LNCAP (cell line): ENCODE measurements at regions not wholly inside any gene's neighbourhood (a gene's known extent, or its start where the extent isn't known, plus 50 kb on each side); places are given as distances from the start of the nearest gene placed in this dataset.

Experiments used
- TF ChIP-seq, protein P1 (sequence below): fragments of 450-650 bp; IDR thresholded peaks from 2 replicates; pipeline ENCODE4 v1.5.1; 2017; ENCODE audit warnings: mild to moderate bottlenecking

DNA sequence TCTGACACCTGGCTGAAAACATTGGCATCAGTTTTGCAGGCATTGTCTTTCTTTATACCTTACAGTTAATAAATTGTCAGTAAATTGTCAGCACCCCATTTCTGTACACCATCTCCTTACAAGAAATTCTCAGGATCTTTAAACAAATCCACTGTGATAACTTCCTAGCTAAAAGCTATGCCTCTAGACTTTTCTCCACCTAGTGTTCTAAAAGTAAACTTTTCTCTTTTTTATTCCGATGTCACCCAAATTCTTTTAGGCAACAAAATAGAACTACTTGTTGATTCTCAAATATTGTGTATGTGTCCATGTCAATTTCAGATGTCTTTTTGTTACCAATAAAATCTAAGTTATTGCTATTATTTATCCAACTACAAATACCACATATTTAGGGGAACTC, 617.4 kb upstream of the NRXN1 start:
- TF ChIP-seq, protein P1, sequence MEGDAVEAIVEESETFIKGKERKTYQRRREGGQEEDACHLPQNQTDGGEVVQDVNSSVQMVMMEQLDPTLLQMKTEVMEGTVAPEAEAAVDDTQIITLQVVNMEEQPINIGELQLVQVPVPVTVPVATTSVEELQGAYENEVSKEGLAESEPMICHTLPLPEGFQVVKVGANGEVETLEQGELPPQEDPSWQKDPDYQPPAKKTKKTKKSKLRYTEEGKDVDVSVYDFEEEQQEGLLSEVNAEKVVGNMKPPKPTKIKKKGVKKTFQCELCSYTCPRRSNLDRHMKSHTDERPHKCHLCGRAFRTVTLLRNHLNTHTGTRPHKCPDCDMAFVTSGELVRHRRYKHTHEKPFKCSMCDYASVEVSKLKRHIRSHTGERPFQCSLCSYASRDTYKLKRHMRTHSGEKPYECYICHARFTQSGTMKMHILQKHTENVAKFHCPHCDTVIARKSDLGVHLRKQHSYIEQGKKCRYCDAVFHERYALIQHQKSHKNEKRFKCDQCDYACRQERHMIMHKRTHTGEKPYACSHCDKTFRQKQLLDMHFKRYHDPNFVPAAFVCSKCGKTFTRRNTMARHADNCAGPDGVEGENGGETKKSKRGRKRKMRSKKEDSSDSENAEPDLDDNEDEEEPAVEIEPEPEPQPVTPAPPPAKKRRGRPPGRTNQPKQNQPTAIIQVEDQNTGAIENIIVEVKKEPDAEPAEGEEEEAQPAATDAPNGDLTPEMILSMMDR: no peak

DNA sequence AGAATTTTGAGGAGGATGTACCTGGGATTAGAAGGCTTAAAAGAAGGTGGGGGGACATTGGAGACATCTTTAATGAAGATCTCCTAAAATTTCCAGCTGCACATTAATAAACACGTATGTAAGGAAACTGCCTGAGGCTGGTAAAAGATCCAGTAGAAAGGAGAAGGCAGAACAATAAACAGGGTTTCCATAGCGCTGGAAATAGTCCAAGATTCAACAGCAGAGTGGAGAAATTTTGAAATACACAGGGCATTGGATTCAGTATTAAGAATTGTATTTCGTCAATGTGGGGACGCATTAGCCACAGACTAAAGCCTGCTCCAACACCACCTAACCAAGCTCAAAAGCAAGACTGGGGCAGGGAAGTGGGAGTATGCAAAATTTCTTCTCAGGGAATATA, 606.9 kb upstream of the NRXN1 start:
- TF ChIP-seq, protein P1: no peak

DNA sequence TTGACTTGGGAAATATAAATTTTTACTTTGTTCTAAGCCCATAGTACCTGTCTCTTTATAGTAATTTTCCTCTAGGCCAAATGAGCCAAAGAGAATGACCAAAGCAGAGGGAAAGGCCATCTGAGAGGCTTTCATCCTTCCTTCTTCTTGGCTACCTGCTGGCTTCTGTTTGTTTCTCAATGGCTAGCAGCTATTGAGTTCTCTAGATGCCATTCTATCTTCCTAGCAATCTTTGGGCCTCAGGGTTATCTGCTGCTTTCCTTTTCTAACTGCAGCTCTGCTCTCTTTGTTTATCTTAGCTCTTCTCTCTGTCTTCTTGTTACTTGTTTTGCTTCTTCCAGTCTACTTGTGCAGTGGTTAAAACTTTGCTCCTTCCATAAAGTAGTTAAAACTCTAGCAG, 601.1 kb upstream of the NRXN1 start:
- TF ChIP-seq, protein P1: no peak

DNA sequence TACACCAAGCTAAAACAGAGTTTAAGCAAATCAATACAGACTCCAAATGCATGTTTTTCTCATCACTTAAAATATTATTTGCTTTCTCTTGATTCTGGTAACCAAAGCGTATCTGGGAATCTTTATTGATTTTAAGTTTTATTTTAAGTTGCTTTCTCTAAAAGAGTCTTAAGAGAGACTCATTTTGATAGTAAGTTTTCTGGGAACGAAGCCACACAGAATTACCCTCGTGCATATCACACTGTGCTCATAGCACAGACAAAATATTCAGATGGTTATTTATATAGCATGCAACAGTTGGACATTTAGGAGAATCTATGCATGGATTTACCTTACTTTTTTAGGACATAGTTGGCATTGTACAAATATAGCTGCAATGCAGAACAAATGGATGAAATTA, 597.5 kb upstream of the NRXN1 start:
- TF ChIP-seq, protein P1: no peak

DNA sequence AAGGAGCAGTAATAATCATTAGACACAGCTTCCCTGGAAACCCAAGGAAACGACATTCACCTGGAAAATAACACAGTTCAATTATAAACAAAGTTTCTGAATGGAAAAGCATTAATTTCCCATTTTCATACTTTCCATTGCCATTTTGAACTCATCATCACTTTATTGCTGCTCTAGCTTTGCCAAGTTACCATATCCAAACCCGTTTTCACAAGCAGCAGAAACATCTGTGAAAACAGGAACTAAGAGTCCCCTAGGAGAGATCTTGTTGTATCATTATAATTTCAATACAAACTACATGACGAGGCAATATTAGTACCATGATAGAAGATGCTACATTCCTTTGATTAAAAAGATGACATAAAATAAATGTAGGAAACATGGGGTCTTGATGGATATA, 597.0 kb upstream of the NRXN1 start:
- TF ChIP-seq, protein P1: no peak

DNA sequence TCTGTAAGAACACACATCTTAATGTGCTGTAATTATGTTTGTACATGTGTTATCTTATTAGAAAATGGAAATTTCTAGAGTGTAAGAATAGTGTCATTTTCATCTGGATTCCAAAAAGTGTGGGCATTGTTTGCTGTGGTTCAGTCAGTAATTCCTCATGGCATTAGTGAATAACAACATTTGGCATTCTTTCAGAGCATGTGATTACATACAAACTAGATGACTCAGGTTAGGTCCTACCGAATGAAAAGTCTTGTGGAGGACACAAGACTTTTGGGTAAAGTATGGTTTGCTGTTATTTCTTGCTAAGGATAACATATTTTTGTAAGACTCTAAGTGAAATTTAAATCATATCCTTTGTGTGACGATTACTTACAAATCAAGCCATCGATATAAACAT, 593.1 kb upstream of the NRXN1 start:
- TF ChIP-seq, protein P1: no peak

DNA sequence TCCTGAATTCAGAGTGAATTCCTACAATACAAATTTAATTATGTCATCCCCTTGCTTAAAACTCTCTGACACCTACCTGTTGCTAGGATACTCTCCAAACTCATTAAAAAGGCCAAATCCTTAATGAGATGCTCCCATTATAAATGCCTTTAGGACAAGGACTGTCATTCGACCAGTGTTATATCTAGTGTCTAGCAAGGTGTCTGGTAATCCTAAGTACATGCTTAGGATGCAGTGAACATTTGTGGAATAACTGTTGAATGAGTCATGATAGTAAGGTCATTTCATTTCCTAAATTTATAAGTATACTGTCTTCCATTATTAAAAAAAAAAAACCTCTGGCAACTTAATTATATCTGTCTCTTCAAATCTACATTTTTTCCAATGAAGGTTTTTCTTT, 588.9 kb upstream of the NRXN1 start:
- TF ChIP-seq, protein P1: no peak

DNA sequence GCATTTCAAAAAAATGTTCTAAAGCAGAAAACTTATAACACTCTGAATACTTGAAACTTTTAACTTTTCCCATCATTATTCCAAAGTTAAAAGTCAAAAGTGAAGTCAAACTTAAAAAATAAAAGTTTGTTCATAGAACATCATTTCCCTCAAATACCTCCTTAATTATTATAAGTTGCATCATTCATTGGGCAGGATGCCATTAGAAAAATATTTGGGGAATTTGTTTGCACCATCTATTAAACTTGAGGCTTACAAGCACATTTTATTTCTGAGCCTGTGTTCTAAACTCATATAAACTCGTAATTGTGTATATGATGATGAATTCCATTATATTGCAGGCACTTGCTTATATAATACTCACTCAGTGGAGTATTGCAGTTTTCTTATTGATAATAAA, 588.0 kb upstream of the NRXN1 start:
- TF ChIP-seq, protein P1: no peak
